IPS DF 6.9 (cell line): ENCODE measurements at regions not wholly inside any gene's neighbourhood (a gene's known extent, or its start where the extent isn't known, plus 50 kb on each side); places are given as distances from the start of the nearest gene placed in this dataset.

Experiments
- DNase-seq: peaks from one replicate; pipeline ENCODE4 v3.0.0-alpha.2; 2013; ENCODE audit warnings: low read depth, low spot score
- H3K27ac ChIP-seq: one replicate; pipeline ENCODE4 v1.5.1; 2013; ENCODE audit warnings: low read length, control low read depth
- H3K27me3 ChIP-seq: 2 replicates; pipeline ENCODE4 v1.6.1; 2013; ENCODE audit warnings: mild to moderate bottlenecking, low read length; ENCODE audit not compliant: control insufficient read depth, insufficient read depth
- H3K36me3 ChIP-seq: 2 replicates; pipeline ENCODE4 v1.6.1; 2013; ENCODE audit warnings: low read length; ENCODE audit not compliant: control insufficient read depth, insufficient read depth
- H3K4me1 ChIP-seq: 2 replicates; pipeline ENCODE4 v1.6.1; 2013; ENCODE audit warnings: low read length; ENCODE audit not compliant: control insufficient read depth, insufficient read depth
- H3K4me3 ChIP-seq: 2 replicates; pipeline ENCODE4 v1.5.1; 2013; ENCODE audit warnings: mild to moderate bottlenecking, low read length
- H3K9me3 ChIP-seq: 2 replicates; pipeline ENCODE4 v1.6.1; 2013; ENCODE audit warnings: low read length, inconsistent platforms; ENCODE audit not compliant: control insufficient read depth, insufficient read depth
- WGBS: extraction: QIAGEN DNeasy Blood & Tissue Kit; methylation state at CpG from one replicate; pipeline ENCODE4 v1.1.7; 2013; ENCODE audit warnings: mixed read lengths, missing lambda C conversion rate; ENCODE audit not compliant: insufficient read length, insufficient coverage; 5-methylcytosine and 5-hydroxymethylcytosine counted together

DNA sequence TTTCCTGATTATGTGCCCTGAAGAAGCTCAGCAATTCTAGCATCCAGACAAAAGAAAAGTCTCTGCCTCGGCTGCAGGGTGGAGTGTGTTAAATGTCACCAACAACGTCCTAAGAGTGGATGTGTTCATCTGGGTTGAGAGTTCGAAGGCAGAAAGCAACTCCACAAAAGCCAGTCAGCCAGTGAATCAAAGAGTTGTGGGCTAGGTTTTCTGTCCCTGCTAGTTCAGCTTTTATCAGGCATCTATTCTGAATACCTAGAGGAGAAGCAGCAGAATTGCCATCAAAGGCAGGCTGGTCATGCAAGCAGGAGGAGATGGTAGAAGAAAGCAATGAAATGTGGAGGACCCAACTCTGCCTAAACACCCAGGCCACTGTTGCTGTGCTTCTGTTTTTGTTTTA lies 205.2 kb downstream of the KLF6 start:
- no peak overlapping the region for H3K27ac ChIP-seq
- H3K4me1 ChIP-seq = 0 out of 2 replicates have a peak, but pooled peaks cover 1% of the 10 kb centered on the region
- no peak for DNase-seq
- H3K27me3 ChIP-seq = no peaks in the 10 kb centered on the region
- no peaks in the 10 kb centered on the region for H3K36me3 ChIP-seq
- no peaks in the 10 kb centered on the region for H3K9me3 ChIP-seq
- no CpG with 5 or more reads among the region's 3 CpGs for WGBS
- H3K4me3 ChIP-seq = no peak overlapping the region

DNA sequence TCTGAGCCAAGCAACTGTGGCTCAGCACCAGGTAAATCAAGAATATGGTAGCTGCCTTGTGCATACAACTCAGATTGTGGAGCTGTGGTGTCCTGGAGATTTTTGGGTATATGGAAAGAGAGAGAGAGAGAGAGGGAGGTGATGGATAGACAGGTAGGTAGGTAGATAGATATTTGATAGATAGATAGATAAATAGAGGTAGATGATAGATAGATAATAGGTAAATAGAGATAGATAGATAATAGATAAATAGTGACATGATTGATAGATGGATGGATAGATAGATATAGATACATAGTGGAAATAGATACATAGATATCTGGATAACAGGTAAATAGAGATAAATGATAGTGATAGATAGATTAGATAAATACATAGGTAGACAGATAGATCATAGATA lies 206.3 kb downstream of the KLF6 start:
- Histone ChIP-seq H3K27me3 (no peaks in the 10 kb centered on the region), H3K4me1 (0 out of 2 replicates have a peak, but pooled peaks cover 1% of the 10 kb centered on the region)
- DNase-seq = no peak

GRCh38 chr10:3578159-3578558 lies 206.8 kb downstream of the KLF6 start:
- Histone ChIP-seq H3K4me3 (no peak overlapping the region), H3K27me3 (no peaks in the 10 kb centered on the region), H3K36me3 (no peaks in the 10 kb centered on the region), H3K9me3 (no peaks in the 10 kb centered on the region), H3K27ac (no peak overlapping the region), H3K4me1 (0 out of 2 replicates have a peak, but pooled peaks cover 1% of the 10 kb centered on the region)
- no CpG with 5 or more reads among the region's 3 CpGs for WGBS
- no peak for DNase-seq

More for the DNA sequence above, 206.3 kb downstream of the KLF6 start:
- no peaks in the 10 kb centered on the region for H3K9me3 ChIP-seq
- no peak overlapping the region for H3K27ac ChIP-seq
- H3K4me3 ChIP-seq = no peak overlapping the region
- no peaks in the 10 kb centered on the region for H3K36me3 ChIP-seq

- no CpG with 5 or more reads among the region's 10 CpGs for WGBS
- Histone ChIP-seq H3K36me3 (no peaks in the 10 kb centered on the region), H3K4me3 (no peak overlapping the region), H3K4me1 (no peaks in the 10 kb centered on the region), H3K27ac (no peak overlapping the region), H3K9me3 (no peaks in the 10 kb centered on the region), H3K27me3 (no peaks in the 10 kb centered on the region)
- DNase-seq = no peak
These were observed 210.6 kb downstream of the KLF6 start for GRCh38 chr10:3574451-3574850.

GRCh38 chr10:3573498-3573897 lies 211.5 kb downstream of the KLF6 start:
- Histone ChIP-seq H3K27me3 (no peaks in the 10 kb centered on the region), H3K9me3 (no peaks in the 10 kb centered on the region), H3K4me1 (no peaks in the 10 kb centered on the region), H3K36me3 (no peaks in the 10 kb centered on the region), H3K27ac (no peak overlapping the region), H3K4me3 (no peak overlapping the region)
- no CpG with 5 or more reads among the region's 8 CpGs for WGBS
- no peak for DNase-seq

- Histone ChIP-seq H3K4me1 (no peaks in the 10 kb centered on the region), H3K36me3 (no peaks in the 10 kb centered on the region), H3K9me3 (no peaks in the 10 kb centered on the region), H3K27me3 (no peaks in the 10 kb centered on the region), H3K27ac (no peak overlapping the region), H3K4me3 (no peak overlapping the region)
- no CpG with 5 or more reads among the region's 14 CpGs for WGBS
- no peak for DNase-seq
These were observed 213.6 kb downstream of the KLF6 start for GRCh38 chr10:3571310-3571825.

DNA sequence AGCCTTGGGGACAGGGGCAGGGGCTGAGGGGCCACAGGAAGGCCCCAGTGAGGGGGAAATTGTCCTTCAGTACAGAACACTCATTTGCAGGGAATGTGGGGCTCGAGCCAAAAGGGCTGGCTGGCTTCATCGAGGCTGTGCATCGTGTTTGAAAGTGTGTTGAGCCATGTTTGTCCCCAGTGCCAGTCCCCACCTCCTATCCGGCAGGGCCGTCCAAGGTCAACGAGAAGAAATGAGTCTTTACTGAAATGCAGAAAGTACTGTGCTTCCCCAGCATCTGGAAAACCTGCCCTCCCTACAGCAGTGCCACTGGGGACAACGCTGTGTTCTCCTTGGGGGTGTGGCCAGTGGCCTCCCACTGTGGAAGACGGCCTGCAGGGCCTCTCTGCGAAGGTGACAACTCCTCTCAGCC lies 214.1 kb downstream of the KLF6 start:
- H3K27me3 ChIP-seq = no peaks in the 10 kb centered on the region
- no CpG with 5 or more reads among the region's 9 CpGs for WGBS
- no peaks in the 10 kb centered on the region for H3K4me1 ChIP-seq
- H3K9me3 ChIP-seq = no peaks in the 10 kb centered on the region
- H3K27ac ChIP-seq = no peak overlapping the region
- no peaks in the 10 kb centered on the region for H3K36me3 ChIP-seq
- no peak overlapping the region for H3K4me3 ChIP-seq
- no peak for DNase-seq

DNA sequence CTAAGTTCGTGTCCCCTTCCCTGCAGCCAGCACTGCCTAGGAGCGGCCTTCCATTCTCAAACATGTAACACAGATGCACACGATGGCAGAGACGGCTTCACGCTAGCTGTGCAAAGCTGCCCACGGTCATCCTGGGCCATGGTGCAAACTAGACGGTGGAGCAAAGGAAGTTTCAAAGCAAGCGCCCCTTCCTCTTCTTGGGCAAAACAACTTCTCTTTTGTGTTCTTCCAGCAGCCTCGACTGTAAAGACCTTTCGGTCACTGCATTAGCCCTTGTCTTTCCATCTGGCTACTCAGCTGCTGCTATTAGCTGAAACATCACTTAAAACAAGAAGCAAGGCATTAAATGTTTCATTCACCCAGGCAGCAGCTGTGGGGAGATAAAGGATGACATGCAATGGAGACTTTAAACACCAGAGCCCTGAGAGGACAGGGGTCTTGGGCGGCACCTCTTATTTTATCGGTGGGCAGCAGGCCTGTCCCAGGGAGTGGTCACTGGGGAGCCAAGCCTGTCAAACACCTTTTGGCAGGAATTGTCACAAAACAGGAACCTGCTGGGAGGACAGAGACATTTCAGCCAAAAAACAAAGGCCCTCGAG lies 214.8 kb downstream of the KLF6 start:
- no CpG with 5 or more reads among the region's 13 CpGs for WGBS

DNA sequence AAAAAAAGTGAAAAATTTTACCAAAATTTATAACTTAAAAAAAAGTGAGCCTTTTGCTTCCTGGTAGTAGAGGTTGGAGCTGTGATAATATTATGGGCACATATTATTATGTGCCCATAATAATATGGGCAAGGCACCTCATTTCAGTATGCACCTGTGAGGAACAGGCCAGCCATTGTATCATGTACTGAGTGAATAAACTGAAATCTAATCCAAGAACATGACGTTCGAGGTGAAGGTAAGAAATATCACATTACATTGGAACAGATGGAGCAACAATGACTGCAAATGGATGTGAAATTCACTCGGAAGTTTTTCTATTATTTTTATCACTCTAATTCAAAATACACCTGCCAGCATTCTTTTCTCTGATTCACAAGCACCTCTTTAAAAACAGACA lies 216.0 kb downstream of the KLF6 start:
- Histone ChIP-seq H3K4me1 (no peaks in the 10 kb centered on the region), H3K27me3 (no peaks in the 10 kb centered on the region), H3K9me3 (no peaks in the 10 kb centered on the region), H3K27ac (no peak overlapping the region), H3K36me3 (no peaks in the 10 kb centered on the region), H3K4me3 (no peak overlapping the region)
- no peak for DNase-seq
- no CpG with 5 or more reads among the region's 3 CpGs for WGBS

More for the DNA sequence above, 214.8 kb downstream of the KLF6 start:
- Histone ChIP-seq H3K4me3 (no peak overlapping the region), H3K27me3 (no peaks in the 10 kb centered on the region), H3K9me3 (no peaks in the 10 kb centered on the region), H3K4me1 (no peaks in the 10 kb centered on the region), H3K36me3 (no peaks in the 10 kb centered on the region), H3K27ac (no peak overlapping the region)
- no peak for DNase-seq

DNA sequence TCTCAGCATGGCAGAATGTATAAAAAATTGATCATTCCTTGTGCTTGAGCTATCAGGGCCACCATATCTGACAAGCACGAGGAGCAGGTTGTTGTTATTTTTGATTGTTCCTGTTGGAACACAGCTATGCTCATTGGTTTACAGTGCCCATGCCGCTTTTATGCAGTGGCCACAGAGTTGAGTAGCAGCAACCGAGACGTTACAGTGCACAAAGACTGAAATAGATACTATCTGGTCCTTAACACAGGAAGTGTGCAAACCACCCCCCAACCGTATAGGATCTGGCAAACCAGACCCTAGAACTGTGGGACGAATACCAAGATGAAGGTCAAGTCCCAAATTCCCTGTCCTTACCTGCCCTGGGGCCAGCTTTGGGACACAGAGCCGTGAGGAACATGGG lies 216.6 kb downstream of the KLF6 start:
- H3K4me1 ChIP-seq = no peaks in the 10 kb centered on the region
- no peaks in the 10 kb centered on the region for H3K9me3 ChIP-seq
- DNase-seq = no peak
- no CpG with 5 or more reads among the region's 7 CpGs for WGBS
- no peaks in the 10 kb centered on the region for H3K36me3 ChIP-seq
- no peak overlapping the region for H3K4me3 ChIP-seq
- H3K27me3 ChIP-seq = no peaks in the 10 kb centered on the region
- no peak overlapping the region for H3K27ac ChIP-seq

DNA sequence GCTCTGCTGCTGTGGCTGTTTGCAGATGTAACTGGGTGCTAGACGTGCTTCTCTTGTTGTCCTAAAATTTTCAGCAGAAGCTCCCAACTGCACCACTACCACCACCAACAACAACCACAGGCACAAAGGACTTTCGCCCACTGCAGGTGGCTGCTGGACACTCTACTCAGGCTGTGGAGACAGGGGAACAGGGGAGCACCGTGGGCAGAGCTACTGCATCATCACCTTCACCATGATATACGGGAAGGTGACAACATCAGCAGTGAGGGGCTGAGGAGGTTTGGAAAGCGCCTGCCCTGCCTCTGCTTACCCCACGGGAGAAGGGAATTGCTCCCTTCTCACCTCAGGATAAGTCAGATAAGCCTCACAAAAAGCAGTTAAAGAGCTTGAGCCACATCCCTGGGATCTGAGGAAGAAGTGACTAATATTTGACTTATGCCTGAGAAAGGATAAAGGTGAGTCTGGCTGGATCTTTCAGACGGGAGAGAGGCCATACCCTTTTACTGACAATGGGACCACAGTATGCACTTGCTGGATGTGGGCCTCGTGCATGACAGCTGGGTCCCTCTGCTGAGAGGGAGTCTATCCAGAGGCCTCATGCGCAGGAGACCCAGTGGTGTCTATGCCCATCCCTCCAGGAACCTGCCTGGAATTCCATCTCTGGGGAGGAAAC lies 217.6 kb downstream of the KLF6 start:
- Histone ChIP-seq H3K4me3 (no peak overlapping the region), H3K36me3 (no peaks in the 10 kb centered on the region), H3K27me3 (no peaks in the 10 kb centered on the region), H3K9me3 (no peaks in the 10 kb centered on the region), H3K4me1 (no peaks in the 10 kb centered on the region), H3K27ac (no peak overlapping the region)
- no peak for DNase-seq
- WGBS = no CpG with 5 or more reads among the region's 9 CpGs
